HepG2 (cell line): ENCODE measurements at regions not wholly inside any gene's neighbourhood (a gene's known extent, or its start where the extent isn't known, plus 50 kb on each side); places are given as distances from the start of the nearest gene placed in this dataset.

Experiments used
- CHD2 ChIP-seq: IDR thresholded peaks from 2 replicates; pipeline ENCODE4 v1.6.1; 2011; ENCODE audit warnings: low read depth, low read length, improper control_type of control experiment
- FLYWCH1 ChIP-seq: sonication (generic); formaldehyde crosslinking; IDR thresholded peaks from 2 replicates; pipeline ENCODE4 v1.8.1; 2023; ENCODE audit warnings: mild to moderate bottlenecking, missing genetic modification reagents
- FOXO4 ChIP-seq: sonication (generic); formaldehyde crosslinking; conservative IDR thresholded peaks from 2 replicates; pipeline ENCODE4 v1.8.1; 2023; ENCODE audit warnings: missing genetic modification reagents
- GATAD1 ChIP-seq: IDR thresholded peaks from 2 replicates; pipeline ENCODE4 v1.6.1; 2016; ENCODE audit warnings: missing genetic modification reagents, missing compliant biosample characterization
- HHEX ChIP-seq: IDR thresholded peaks from 2 replicates; pipeline ENCODE4 v1.6.1; 2016; ENCODE audit warnings: control low read depth
- HIVEP1 ChIP-seq: sonication (generic); formaldehyde crosslinking; IDR thresholded peaks from 2 replicates; pipeline ENCODE4 v1.4.0; 2020; ENCODE audit warnings: mild to moderate bottlenecking, missing genetic modification reagents
- KDM2A ChIP-seq: sonication (generic); formaldehyde crosslinking; IDR thresholded peaks from 2 replicates; pipeline ENCODE4 v1.4.0; 2020; ENCODE audit warnings: low read depth, missing genetic modification reagents, borderline replicate concordance
- MTF2 ChIP-seq: sonication (generic); formaldehyde crosslinking; IDR thresholded peaks from 2 replicates; pipeline ENCODE4 v1.5.0; 2020; ENCODE audit warnings: missing genetic modification reagents, borderline replicate concordance
- MXI1 ChIP-seq: IDR thresholded peaks from 3 replicates; pipeline ENCODE4 v1.6.1; 2012; ENCODE audit warnings: low read depth, low read length, inconsistent platforms, borderline replicate concordance
- NFIB ChIP-seq: sonication (generic); formaldehyde crosslinking; IDR thresholded peaks from 2 replicates; pipeline ENCODE4 v1.9.0; 2021; ENCODE audit warnings: missing genetic modification reagents, mild to moderate bottlenecking, borderline replicate concordance
- NFIC ChIP-seq: IDR thresholded peaks from 2 replicates; pipeline ENCODE4 v1.6.1; 2012; ENCODE audit warnings: mild to moderate bottlenecking, low read length, inconsistent platforms
- NKX3-1 ChIP-seq: sonication (generic); formaldehyde crosslinking; IDR thresholded peaks from 2 replicates; pipeline ENCODE4 v1.5.0; 2020; ENCODE audit warnings: missing genetic modification reagents
- NONO ChIP-seq, 2 experiments: fragments of 450-650 bp in 1 of 2; sonication (generic) in 1 of 2; formaldehyde crosslinking in 1 of 2; IDR thresholded peaks in 1 of 2; conservative IDR thresholded peaks in 1 of 2; 2 replicates each; pipeline versions ENCODE4 v1.6.1 to v1.8.0; 2017 to 2022; ENCODE audit warnings: mild to moderate bottlenecking in 1 of 2, missing genetic modification reagents in 1 of 2, moderate library complexity in 1 of 2
- NR1H2 ChIP-seq: sonication (generic); formaldehyde crosslinking; IDR thresholded peaks from 2 replicates; pipeline ENCODE4 v1.8.1; 2022; ENCODE audit warnings: low read depth, missing genetic modification reagents, borderline replicate concordance
- PREB ChIP-seq: sonication (generic); formaldehyde crosslinking; IDR thresholded peaks from 2 replicates; pipeline ENCODE4 v1.4.0; 2020; ENCODE audit warnings: missing genetic modification reagents
- RFX5 ChIP-seq: IDR thresholded peaks from 2 replicates; pipeline ENCODE4 v1.6.1; 2011; ENCODE audit warnings: low read depth, low read length, improper control_type of control experiment
- SNRNP70 ChIP-seq: fragments of 200-400 bp; formaldehyde crosslinking; IDR thresholded peaks from 2 replicates; pipeline ENCODE4 v1.6.1; 2017; ENCODE audit warnings: mild to moderate bottlenecking, low read depth, low read length, moderate library complexity
- SOX5 ChIP-seq: IDR thresholded peaks from 2 replicates; pipeline ENCODE4 v1.6.1; 2016; ENCODE audit warnings: borderline replicate concordance
- ZFP36L1 ChIP-seq: sonication (generic); formaldehyde crosslinking; IDR thresholded peaks from 2 replicates; pipeline ENCODE4 v1.8.0; 2022; ENCODE audit warnings: mild to moderate bottlenecking, missing genetic modification reagents, moderate library complexity
- ZNF7 ChIP-seq: IDR thresholded peaks from 2 replicates; pipeline ENCODE4 v1.6.1; 2016; ENCODE audit warnings: missing biosample characterization, missing genetic modification reagents
- TF ChIP-seq, protein P1 (sequence below): sonication (generic); formaldehyde crosslinking; IDR thresholded peaks from 2 replicates; pipeline ENCODE4 v1.4.0; 2020; ENCODE audit warnings: missing genetic modification reagents
- TF ChIP-seq, protein P2 (sequence below): sonication (generic); formaldehyde crosslinking; IDR thresholded peaks from 2 replicates; pipeline ENCODE4 v1.5.1; 2020; ENCODE audit warnings: mild to moderate bottlenecking, missing genetic modification reagents, moderate library complexity

- TF ChIP-seq FLYWCH1 (CRISPR knock-in tag), result no peak
- TF ChIP-seq ZNF7 (CRISPR knock-in tag), result no peak
- no peak for TF ChIP-seq CHD2
- TF ChIP-seq HIVEP1 (CRISPR knock-in tag), result peak; percentile 28; the same call in 1 of the 2 replicates
- no peak for TF ChIP-seq HHEX (CRISPR knock-in tag)
- TF ChIP-seq ZFP36L1 (CRISPR knock-in tag), result peak; percentile 42; the same call in 1 of the 2 replicates
- TF ChIP-seq FOXO4, result peak; percentile 98; the same call in 1 of the 2 replicates
- no peak for TF ChIP-seq NFIB (CRISPR knock-in tag)
- TF ChIP-seq GATAD1 (CRISPR knock-in tag), result peak; percentile 55; the same call in 1 of the 2 replicates
- TF ChIP-seq, protein P1, sequence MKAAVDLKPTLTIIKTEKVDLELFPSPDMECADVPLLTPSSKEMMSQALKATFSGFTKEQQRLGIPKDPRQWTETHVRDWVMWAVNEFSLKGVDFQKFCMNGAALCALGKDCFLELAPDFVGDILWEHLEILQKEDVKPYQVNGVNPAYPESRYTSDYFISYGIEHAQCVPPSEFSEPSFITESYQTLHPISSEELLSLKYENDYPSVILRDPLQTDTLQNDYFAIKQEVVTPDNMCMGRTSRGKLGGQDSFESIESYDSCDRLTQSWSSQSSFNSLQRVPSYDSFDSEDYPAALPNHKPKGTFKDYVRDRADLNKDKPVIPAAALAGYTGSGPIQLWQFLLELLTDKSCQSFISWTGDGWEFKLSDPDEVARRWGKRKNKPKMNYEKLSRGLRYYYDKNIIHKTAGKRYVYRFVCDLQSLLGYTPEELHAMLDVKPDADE, result no peak
- TF ChIP-seq NKX3-1 (CRISPR knock-in tag), result no peak
- peak; percentile 50; the same call in 1 of the 2 replicates for TF ChIP-seq KDM2A (CRISPR knock-in tag)
- TF ChIP-seq NONO (IDR thresholded peaks at IDR 0.05), result no peak
- peak; percentile 28; the same call in 1 of the 2 replicates for TF ChIP-seq NONO (CRISPR knock-in tag; conservative IDR thresholded peaks at IDR 0.05)
- no peak for TF ChIP-seq MXI1
- TF ChIP-seq PREB (CRISPR knock-in tag), result no peak
- TF ChIP-seq NFIC, result no peak
- no peak for TF ChIP-seq SNRNP70
- no peak for TF ChIP-seq RFX5
- no peak for TF ChIP-seq NR1H2 (CRISPR knock-in tag)
- TF ChIP-seq MTF2 (CRISPR knock-in tag), result peak; percentile 85; the same call in 1 of the 2 replicates
- TF ChIP-seq SOX5 (CRISPR knock-in tag), result no peak
- TF ChIP-seq, protein P2, sequence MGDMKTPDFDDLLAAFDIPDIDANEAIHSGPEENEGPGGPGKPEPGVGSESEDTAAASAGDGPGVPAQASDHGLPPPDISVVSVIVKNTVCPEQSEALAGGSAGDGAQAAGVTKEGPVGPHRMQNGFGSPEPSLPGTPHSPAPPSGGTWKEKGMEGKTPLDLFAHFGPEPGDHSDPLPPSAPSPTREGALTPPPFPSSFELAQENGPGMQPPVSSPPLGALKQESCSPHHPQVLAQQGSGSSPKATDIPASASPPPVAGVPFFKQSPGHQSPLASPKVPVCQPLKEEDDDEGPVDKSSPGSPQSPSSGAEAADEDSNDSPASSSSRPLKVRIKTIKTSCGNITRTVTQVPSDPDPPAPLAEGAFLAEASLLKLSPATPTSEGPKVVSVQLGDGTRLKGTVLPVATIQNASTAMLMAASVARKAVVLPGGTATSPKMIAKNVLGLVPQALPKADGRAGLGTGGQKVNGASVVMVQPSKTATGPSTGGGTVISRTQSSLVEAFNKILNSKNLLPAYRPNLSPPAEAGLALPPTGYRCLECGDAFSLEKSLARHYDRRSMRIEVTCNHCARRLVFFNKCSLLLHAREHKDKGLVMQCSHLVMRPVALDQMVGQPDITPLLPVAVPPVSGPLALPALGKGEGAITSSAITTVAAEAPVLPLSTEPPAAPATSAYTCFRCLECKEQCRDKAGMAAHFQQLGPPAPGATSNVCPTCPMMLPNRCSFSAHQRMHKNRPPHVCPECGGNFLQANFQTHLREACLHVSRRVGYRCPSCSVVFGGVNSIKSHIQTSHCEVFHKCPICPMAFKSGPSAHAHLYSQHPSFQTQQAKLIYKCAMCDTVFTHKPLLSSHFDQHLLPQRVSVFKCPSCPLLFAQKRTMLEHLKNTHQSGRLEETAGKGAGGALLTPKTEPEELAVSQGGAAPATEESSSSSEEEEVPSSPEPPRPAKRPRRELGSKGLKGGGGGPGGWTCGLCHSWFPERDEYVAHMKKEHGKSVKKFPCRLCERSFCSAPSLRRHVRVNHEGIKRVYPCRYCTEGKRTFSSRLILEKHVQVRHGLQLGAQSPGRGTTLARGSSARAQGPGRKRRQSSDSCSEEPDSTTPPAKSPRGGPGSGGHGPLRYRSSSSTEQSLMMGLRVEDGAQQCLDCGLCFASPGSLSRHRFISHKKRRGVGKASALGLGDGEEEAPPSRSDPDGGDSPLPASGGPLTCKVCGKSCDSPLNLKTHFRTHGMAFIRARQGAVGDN (CRISPR knock-in tag), result peak; percentile 36; the same call in 1 of the 2 replicates
Measured at GRCh38 chr6:28606424-28607391, 81.0 kb downstream of the GPX5 start (continued).
